GM12878 (cell line): ENCODE measurements at regions not wholly inside any gene's neighbourhood (a gene's known extent, or its start where the extent isn't known, plus 50 kb on each side); places are given as distances from the start of the nearest gene placed in this dataset.

ENCODE experiments used
- BCLAF1 ChIP-seq: fragments of 450-650 bp; IDR thresholded peaks from 2 replicates; pipeline ENCODE4 v1.6.1; 2017; ENCODE audit warnings: antibody characterized with exemption, mild to moderate bottlenecking, moderate library complexity
- CHD4 ChIP-seq: fragments of 200-600 bp; sonication (generic); IDR thresholded peaks from 2 replicates; pipeline ENCODE4 v1.6.1; 2016; ENCODE audit warnings: mild to moderate bottlenecking
- CREB1 ChIP-seq: IDR thresholded peaks from 2 replicates; pipeline ENCODE4 v1.6.1; 2012; ENCODE audit warnings: low read depth, mild to moderate bottlenecking, inconsistent platforms
- CTCF ChIP-seq, 3 experiments: IDR thresholded peaks in 2 of 3; conservative IDR thresholded peaks in 1 of 3; 2 replicates each; pipeline ENCODE4 v1.5.1; 2011; ENCODE audit warnings: low read depth in 3 of 3, low read length in 3 of 3, mild to moderate bottlenecking in 3 of 3, control low read depth in 2 of 3, moderate library complexity in 2 of 3, inconsistent platforms in 1 of 3, mixed read lengths in 1 of 3; ENCODE audit not compliant: control insufficient read depth in 2 of 3, insufficient read depth in 1 of 3; ENCODE audit errors: extremely low read depth in 1 of 3
- EZH2 ChIP-seq: IDR thresholded peaks from 2 replicates; pipeline ENCODE4 v1.6.1; 2012; ENCODE audit warnings: low read depth, mild to moderate bottlenecking, control low read depth, inconsistent platforms, low read length, borderline replicate concordance; ENCODE audit not compliant: control insufficient read depth
- HCFC1 ChIP-seq: fragments of 150-350 bp; IDR thresholded peaks from 2 replicates; pipeline ENCODE4 v1.6.1; 2014; ENCODE audit warnings: low read length
- MAX ChIP-seq: IDR thresholded peaks from 2 replicates; pipeline ENCODE4 v1.6.1; 2012; ENCODE audit warnings: low read depth, low read length, improper control_type of control experiment
- NFIC ChIP-seq: IDR thresholded peaks from 2 replicates; pipeline ENCODE4 v1.6.1; 2012; ENCODE audit warnings: low read depth, mild to moderate bottlenecking, inconsistent platforms, low read length, moderate library complexity
- POLR2AphosphoS5 ChIP-seq: IDR thresholded peaks from 2 replicates; pipeline ENCODE4 v1.6.1; 2011; ENCODE audit warnings: mild to moderate bottlenecking, low read length, inconsistent platforms
- RFX5 ChIP-seq: IDR thresholded peaks from 2 replicates; pipeline ENCODE4 v1.6.1; 2011; ENCODE audit warnings: low read depth, low read length, improper control_type of control experiment
- ZBTB4 ChIP-seq: fragments of 450-650 bp; formaldehyde crosslinking; IDR thresholded peaks from 2 replicates; pipeline ENCODE4 v1.4.0; 2022; ENCODE audit warnings: mild to moderate bottlenecking, moderate library complexity
- ZNF274 ChIP-seq: IDR thresholded peaks from one replicate; pipeline ENCODE4 v1.8.0; 2011; ENCODE audit not compliant: insufficient read length, insufficient read depth
- ZZZ3 ChIP-seq: IDR thresholded peaks from 2 replicates; pipeline ENCODE4 v1.6.1; 2011; ENCODE audit warnings: low read depth; ENCODE audit not compliant: control insufficient read depth, insufficient read length

GRCh38 chr11:134503100-134503499, 91.1 kb upstream of the B3GAT1 start:
- TF ChIP-seq ZBTB4 (CRISPR knock-in tag): no peak
- TF ChIP-seq ZZZ3: no peak
- TF ChIP-seq CHD4: no peak
- TF ChIP-seq POLR2AphosphoS5: no peak
- TF ChIP-seq CTCF (IDR thresholded peaks at IDR 0.05 in 2 of 3, conservative IDR thresholded peaks at IDR 0.05 in 1 of 3; ENCODE audit: control insufficient read depth in 2 of 3, extremely low read depth in 1 of 3, insufficient read depth in 1 of 3, low read depth in 3 of 3, low read length in 3 of 3): no peak
- no peak for TF ChIP-seq EZH2
- TF ChIP-seq BCLAF1: no peak
- TF ChIP-seq CREB1: no peak
- no peak for TF ChIP-seq HCFC1
- TF ChIP-seq MAX: no peak
- TF ChIP-seq NFIC: no peak
- no peak for TF ChIP-seq RFX5
- no peak for TF ChIP-seq ZNF274
